IPS DF 6.9 (cell line): ENCODE measurements at regions not wholly inside any gene's neighbourhood (a gene's known extent, or its start where the extent isn't known, plus 50 kb on each side); places are given as distances from the start of the nearest gene placed in this dataset.

Experiments used
- DNase-seq: peaks from one replicate; pipeline ENCODE4 v3.0.0-alpha.2; 2013; ENCODE audit warnings: low read depth, low spot score
- H3K27ac ChIP-seq: one replicate; pipeline ENCODE4 v1.5.1; 2013; ENCODE audit warnings: low read length, control low read depth
- H3K27me3 ChIP-seq: 2 replicates; pipeline ENCODE4 v1.6.1; 2013; ENCODE audit warnings: mild to moderate bottlenecking, low read length; ENCODE audit not compliant: control insufficient read depth, insufficient read depth
- H3K36me3 ChIP-seq: 2 replicates; pipeline ENCODE4 v1.6.1; 2013; ENCODE audit warnings: low read length; ENCODE audit not compliant: control insufficient read depth, insufficient read depth
- H3K4me1 ChIP-seq: 2 replicates; pipeline ENCODE4 v1.6.1; 2013; ENCODE audit warnings: low read length; ENCODE audit not compliant: control insufficient read depth, insufficient read depth
- H3K4me3 ChIP-seq: 2 replicates; pipeline ENCODE4 v1.5.1; 2013; ENCODE audit warnings: mild to moderate bottlenecking, low read length
- H3K9me3 ChIP-seq: 2 replicates; pipeline ENCODE4 v1.6.1; 2013; ENCODE audit warnings: low read length, inconsistent platforms; ENCODE audit not compliant: control insufficient read depth, insufficient read depth
- WGBS: extraction: QIAGEN DNeasy Blood & Tissue Kit; methylation state at CpG from one replicate; pipeline ENCODE4 v1.1.7; 2013; ENCODE audit warnings: mixed read lengths, missing lambda C conversion rate; ENCODE audit not compliant: insufficient read length, insufficient coverage; 5-methylcytosine and 5-hydroxymethylcytosine counted together

DNA sequence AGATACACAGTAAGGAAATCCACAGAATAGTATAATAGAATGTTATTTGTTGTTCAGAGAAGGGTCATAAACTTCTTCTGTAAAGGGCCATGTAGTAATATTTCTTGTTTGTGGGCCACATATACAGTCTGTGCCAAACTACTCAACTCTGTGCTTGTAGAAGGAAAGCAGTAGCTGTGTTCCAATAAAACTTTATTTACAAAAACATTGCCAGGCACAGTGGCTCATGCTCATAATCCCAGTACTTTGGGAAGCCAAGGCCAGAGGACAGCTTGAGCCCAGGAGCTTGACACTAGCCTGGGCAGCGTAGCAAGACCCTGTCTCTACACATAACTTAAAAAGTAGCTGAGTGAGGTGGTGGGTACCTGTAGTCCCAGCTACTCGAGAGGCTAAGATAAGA is 612.8 kb upstream of the PSMD7 start:
- H3K27ac ChIP-seq: no peak overlapping the region
- DNase-seq: no peak
- H3K4me3 ChIP-seq: no peak overlapping the region
- no CpG with 5 or more reads among the region's 2 CpGs for WGBS
- no peaks in the 10 kb centered on the region for H3K36me3 ChIP-seq
- no peaks in the 10 kb centered on the region for H3K27me3 ChIP-seq
- H3K9me3 ChIP-seq: no peaks in the 10 kb centered on the region
- no peaks in the 10 kb centered on the region for H3K4me1 ChIP-seq

- no peak for DNase-seq
These were observed 624.2 kb upstream of the ZFHX3 start for GRCh38 chr16:73672135-73672534.

GRCh38 chr16:73670836-73671820 is 623.2 kb upstream of the ZFHX3 start:
- no peak for DNase-seq
- no CpG with 5 or more reads among the region's 11 CpGs for WGBS

More at GRCh38 chr16:73672135-73672534, 624.2 kb upstream of the ZFHX3 start:
- no peak overlapping the region for H3K4me3 ChIP-seq
- no peak overlapping the region for H3K27ac ChIP-seq
- H3K4me1 ChIP-seq: no peaks in the 10 kb centered on the region
- H3K36me3 ChIP-seq: no peaks in the 10 kb centered on the region
- no peaks in the 10 kb centered on the region for H3K27me3 ChIP-seq
- H3K9me3 ChIP-seq: no peaks in the 10 kb centered on the region
- no CpG with 5 or more reads among the region's 3 CpGs for WGBS

DNA sequence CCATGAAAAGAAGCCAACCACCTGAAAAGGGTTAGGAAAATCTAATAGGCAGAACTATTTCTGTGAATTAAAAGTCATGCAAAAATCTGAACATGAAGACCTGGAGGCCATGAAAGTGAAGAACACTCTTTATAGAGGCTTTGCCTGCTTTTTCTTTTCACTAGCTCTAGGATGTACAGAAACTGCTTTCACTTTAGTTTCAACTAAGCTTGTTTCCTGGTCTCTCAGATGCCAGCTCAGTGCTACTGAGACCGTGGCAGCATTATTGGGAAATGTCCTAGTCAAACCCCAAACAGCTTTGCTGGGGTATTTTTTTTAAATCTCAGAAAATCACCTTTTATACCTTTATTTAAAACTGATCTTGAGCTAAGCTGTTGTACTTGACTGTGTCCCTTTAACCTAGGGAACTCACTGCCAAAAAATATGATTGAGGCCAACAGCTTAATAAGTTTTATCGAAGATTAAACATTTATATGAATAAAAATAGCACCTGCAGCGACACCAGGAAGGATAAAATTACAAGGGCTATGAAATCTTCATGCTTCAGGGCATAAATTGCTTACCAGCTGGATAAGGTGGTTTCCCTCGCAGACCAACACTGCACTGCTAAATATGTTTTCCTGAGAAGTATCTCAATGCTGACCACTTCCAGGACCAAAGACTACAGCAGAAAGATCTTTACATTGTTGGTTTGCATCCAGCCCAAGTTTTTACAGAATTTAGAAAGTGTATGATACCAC is 621.8 kb upstream of the ZFHX3 start:
- H3K27ac ChIP-seq: no peak overlapping the region
- no peaks in the 10 kb centered on the region for H3K4me1 ChIP-seq
- no peak overlapping the region for H3K4me3 ChIP-seq
- DNase-seq: no peak
- WGBS: no CpG with 5 or more reads among the region's 4 CpGs
- no peaks in the 10 kb centered on the region for H3K9me3 ChIP-seq
- H3K27me3 ChIP-seq: no peaks in the 10 kb centered on the region
- H3K36me3 ChIP-seq: no peaks in the 10 kb centered on the region

More at GRCh38 chr16:73670836-73671820, 623.2 kb upstream of the ZFHX3 start:
- Histone ChIP-seq H3K27ac (no peak overlapping the region), H3K27me3 (no peaks in the 10 kb centered on the region), H3K36me3 (no peaks in the 10 kb centered on the region), H3K4me3 (no peak overlapping the region), H3K4me1 (no peaks in the 10 kb centered on the region), H3K9me3 (no peaks in the 10 kb centered on the region)

- H3K9me3 ChIP-seq: no peaks in the 10 kb centered on the region
- no CpG with 5 or more reads among the region's 2 CpGs for WGBS
These were observed 615.8 kb upstream of the ZFHX3 start for GRCh38 chr16:73663720-73664119.

GRCh38 chr16:73636196-73636595 is 588.3 kb upstream of the ZFHX3 start:
- no peaks in the 10 kb centered on the region for H3K4me1 ChIP-seq
- no peaks in the 10 kb centered on the region; the same call in 1 of the 2 replicates for H3K9me3 ChIP-seq
- no peak overlapping the region for H3K27ac ChIP-seq
- H3K4me3 ChIP-seq: no peak overlapping the region
- DNase-seq: no peak
- no peaks in the 10 kb centered on the region for H3K27me3 ChIP-seq
- WGBS: 100% methylated on average over 1 of the region's 2 CpGs
- H3K36me3 ChIP-seq: no peaks in the 10 kb centered on the region

More at GRCh38 chr16:73663720-73664119, 615.8 kb upstream of the ZFHX3 start:
- Histone ChIP-seq H3K4me3 (no peak overlapping the region), H3K27me3 (no peaks in the 10 kb centered on the region), H3K27ac (no peak overlapping the region), H3K36me3 (no peaks in the 10 kb centered on the region), H3K4me1 (peaks cover 3% of the 10 kb centered on the region; the same call in 1 of the 2 replicates)
- no peak for DNase-seq

- Histone ChIP-seq H3K27me3 (no peaks in the 10 kb centered on the region), H3K4me1 (no peaks in the 10 kb centered on the region), H3K36me3 (no peaks in the 10 kb centered on the region), H3K9me3 (no peaks in the 10 kb centered on the region), H3K27ac (no peak overlapping the region), H3K4me3 (no peak overlapping the region)
- no peak for DNase-seq
- WGBS: no CpG with 5 or more reads among the region's 8 CpGs
These were observed 581.1 kb upstream of the ZFHX3 start for GRCh38 chr16:73629011-73629410.

GRCh38 chr16:73617738-73618137 is 569.8 kb upstream of the ZFHX3 start:
- Histone ChIP-seq H3K4me3 (no peak overlapping the region), H3K4me1 (peaks cover 2% of the 10 kb centered on the region), H3K36me3 (no peaks in the 10 kb centered on the region), H3K27me3 (no peaks in the 10 kb centered on the region), H3K27ac (no peak overlapping the region), H3K9me3 (no peaks in the 10 kb centered on the region)
- WGBS: no CpG with 5 or more reads among the region's 4 CpGs
- no peak for DNase-seq

GRCh38 chr16:73616770-73617169 is 568.8 kb upstream of the ZFHX3 start:
- H3K27me3 ChIP-seq: no peaks in the 10 kb centered on the region
- H3K4me3 ChIP-seq: no peak overlapping the region

GRCh38 chr16:73616166-73616753 is 568.3 kb upstream of the ZFHX3 start:
- peak; percentile 50 for DNase-seq
- no CpG with 5 or more reads among the region's 5 CpGs for WGBS
- Histone ChIP-seq H3K4me1 (peaks cover 2% of the 10 kb centered on the region), H3K9me3 (no peaks in the 10 kb centered on the region), H3K27me3 (no peaks in the 10 kb centered on the region), H3K27ac (no peak overlapping the region), H3K4me3 (no peak overlapping the region), H3K36me3 (no peaks in the 10 kb centered on the region)

More at GRCh38 chr16:73616770-73617169, 568.8 kb upstream of the ZFHX3 start:
- no peaks in the 10 kb centered on the region for H3K9me3 ChIP-seq
- WGBS: no CpG with 5 or more reads among the region's 6 CpGs
- H3K27ac ChIP-seq: no peak overlapping the region
- peaks cover 2% of the 10 kb centered on the region for H3K4me1 ChIP-seq
- H3K36me3 ChIP-seq: no peaks in the 10 kb centered on the region
- DNase-seq: no peak
